ENCODE measurements at regions not wholly inside any gene's neighbourhood (a gene's known extent, or its start where the extent isn't known, plus 50 kb on each side); places are given as distances from the start of the nearest gene placed in this dataset.

DNA sequence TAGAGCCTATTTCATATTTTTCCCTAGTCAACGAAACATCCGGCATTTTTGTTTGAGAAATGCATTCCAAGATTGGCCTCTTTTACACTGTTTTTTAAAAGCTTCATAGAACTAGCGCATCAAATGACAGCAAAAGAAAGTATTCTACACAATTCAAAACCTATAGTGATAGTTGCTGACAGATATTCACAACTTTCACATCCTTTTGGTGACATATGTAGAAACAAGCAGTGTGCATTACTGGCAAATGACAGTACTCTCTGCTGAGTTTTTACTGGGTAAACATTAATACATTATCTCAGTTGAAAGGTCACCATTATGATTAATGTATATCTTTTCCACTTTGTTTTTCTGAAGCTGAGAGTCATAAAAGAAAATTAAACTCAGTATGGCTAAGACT, 135.4 kb upstream of the RGS18 start:
- DNase-seq = no peak

DNA sequence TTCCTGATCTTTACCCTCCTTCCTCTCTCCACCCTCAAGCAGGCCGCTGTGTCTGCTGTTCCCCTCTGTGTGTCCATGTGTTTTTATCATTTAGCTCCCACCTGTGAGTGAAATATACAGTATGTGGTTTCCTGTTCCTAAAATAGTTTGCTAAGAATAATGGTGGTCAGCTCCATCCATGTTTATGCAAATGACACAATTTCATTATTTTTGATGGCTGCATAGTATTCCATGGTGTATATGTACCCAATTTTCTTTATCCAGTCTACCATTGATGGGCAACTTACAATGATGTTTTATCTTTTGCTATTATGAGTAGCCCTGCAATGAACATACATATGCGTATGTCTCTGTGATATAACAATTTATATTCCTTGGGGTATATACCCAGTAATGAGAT, 133.4 kb upstream of the RGS18 start:
- no peak for DNase-seq

DNA sequence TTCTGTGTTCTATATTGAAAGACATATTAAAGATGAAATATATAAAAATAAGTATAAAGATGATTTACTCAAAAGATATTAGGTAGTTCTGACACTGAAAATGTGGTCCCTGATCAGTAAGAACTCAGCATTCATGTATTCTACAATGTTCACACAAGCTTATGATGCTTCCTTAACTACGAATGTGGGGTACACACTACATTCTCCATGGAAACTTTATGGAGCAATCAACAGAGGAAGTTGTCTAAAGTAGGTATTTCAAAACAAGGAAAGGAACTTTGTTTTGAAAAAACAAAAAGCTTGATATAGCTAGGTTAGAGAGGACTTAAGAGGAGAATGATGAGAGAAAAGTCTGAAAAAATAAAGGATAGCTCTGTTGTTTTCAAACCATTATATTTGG, 119.7 kb upstream of the RGS18 start:
- DNase-seq = no peak

DNA sequence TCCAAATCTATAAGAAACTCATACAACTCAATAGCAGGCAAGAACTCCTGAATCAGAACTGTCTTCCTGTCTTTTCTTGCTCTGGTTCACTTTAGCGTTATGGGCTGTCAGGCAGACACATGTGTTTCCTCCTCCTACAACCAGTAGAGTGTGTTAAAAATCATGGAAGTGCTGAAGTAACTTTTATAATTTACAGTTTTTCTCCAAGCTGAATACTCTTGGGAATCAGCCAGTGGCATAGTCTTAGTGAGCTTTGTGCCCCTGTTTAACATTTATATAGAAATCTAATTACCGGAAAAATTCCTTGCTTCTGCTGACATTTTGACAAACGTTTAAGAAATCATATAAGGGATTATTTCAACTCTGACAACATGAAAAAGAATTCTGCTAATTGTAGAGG, 113.1 kb upstream of the RGS18 start:
- DNase-seq = peak; percentile 57

DNA sequence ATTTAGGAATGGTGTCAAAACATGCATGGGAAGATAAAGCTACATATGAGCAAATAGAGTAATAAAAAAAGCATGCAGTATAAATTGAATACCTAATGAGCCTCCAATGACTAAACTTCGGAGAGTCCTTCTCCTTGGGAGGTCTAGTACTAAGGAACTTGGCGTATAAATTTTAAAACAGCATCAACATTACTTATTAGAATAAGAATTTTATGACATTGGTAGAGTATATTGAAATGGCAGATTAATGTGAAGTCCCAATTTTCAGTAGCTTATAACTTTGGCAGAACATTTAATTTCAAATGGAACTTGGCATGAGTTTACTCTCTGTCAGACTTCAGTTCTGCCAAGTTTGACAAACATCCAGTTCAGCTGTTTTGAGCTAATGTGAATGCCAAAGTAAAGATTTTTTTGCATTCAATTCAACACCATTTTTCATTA, 104.7 kb upstream of the RGS18 start:
- no peak for DNase-seq

DNA sequence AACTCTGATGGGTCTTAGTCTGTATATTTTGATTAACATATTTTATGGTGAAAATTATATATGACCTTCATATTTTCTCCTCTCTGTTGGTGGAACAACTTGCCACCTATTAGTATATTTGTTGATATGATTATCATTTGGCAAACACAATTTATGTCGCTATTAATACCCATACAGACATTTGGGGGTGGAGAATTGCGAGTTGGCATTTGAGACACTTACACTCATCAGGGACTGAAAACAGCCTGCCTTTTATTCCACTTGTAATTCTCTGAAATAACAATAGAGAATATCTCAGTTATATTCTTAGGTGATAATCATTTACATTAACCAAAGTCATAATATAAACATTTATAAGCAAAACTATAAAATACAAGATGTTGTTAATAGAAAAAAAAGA, 100.5 kb upstream of the RGS18 start:
- no peak for DNase-seq

DNA sequence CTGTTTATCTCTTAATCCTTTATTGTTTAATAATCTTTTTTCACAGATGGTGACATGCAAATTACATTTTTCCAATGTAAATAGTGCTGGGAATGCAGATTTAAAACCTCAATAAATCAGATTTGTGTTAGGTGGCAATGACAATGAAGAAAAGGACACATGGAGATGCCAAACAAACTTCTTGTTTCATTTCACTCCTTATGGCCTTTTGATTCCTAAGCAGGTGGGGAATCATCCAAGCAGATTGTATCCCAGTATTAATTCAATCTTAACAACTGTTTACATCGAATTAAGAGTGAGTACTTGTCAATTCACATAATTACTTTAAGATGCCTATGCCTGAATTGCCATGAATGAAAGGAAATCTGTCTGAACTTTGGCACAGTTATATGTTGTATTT, 98.9 kb upstream of the RGS18 start:
- no peak for DNase-seq

DNA sequence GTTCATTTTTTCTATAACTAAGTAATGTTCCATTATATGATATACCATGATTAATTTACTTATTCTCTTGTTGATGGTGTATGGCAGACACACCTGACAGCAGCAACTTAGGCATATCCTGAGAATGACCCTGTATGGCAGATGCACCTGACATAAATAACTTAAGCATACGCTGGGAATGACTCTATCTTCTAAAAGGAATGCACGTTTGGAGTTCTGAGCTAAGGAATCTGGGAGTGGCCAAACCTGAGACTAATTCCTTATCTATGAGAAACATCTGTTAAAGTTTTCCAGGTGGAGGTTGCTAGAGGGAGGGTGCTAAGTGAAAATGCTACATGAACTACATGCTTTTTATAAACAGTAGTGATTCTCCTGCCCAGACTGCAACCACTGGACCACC, 96.7 kb upstream of the RGS18 start:
- DNase-seq = no peak

DNA sequence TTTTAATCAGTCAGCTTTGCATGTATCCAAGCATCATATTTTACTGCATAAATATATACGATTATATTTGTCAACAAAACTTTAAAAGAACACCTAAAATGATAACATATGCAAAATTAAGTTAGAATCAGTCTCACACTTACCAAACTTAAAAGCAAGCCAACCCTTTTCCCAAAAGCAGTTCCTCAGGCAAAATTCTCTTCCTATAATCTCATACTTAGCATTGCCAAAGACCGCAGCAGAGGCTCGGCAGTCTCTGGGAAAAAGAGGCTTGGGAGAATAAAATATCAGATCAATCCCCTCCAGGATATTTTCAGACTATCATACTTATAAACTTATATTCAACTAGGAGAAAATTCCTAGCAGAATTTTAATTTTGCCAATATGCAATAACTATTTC, 93.2 kb upstream of the RGS18 start:
- no peak for DNase-seq

DNA sequence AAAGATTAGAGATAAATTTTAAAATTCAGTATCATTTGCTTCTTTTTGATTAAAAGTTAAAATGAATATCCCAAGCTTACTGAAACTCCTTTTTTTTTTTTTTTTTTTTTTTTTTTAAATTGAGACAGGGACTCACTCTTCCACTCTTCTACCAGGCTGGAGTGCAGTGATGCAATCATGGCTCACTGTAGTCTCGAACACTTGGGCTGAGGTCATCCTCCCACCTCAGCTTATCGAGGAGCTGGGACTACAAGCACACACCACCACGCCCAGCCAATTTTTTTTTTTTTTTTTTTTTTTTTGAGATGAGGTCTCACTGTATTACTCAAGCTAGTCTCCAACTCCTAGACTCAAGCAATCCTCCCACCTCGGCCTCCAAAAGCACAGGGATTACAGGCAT, 92.1 kb upstream of the RGS18 start:
- DNase-seq = peak; percentile 92

DNA sequence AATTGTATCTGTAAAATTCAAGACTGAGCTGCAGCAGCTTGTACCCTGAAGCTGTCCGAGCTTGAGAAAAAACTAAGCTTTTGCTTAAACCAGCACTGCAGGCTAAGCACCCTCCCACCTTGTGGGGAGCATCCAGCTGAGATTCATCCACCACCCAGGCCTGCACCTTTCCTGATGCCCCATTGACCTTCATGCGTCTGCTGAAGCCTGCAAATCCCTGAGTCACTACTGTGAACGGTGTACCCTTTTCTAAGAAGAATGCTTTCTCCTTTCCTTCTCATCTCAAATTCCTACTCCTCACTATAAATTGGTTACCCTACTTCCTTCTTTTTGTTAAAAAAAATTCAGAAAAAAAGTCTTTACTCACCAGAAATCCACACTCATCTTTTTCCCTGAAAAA, 90.9 kb upstream of the RGS18 start:
- DNase-seq = peak; percentile 57

DNA sequence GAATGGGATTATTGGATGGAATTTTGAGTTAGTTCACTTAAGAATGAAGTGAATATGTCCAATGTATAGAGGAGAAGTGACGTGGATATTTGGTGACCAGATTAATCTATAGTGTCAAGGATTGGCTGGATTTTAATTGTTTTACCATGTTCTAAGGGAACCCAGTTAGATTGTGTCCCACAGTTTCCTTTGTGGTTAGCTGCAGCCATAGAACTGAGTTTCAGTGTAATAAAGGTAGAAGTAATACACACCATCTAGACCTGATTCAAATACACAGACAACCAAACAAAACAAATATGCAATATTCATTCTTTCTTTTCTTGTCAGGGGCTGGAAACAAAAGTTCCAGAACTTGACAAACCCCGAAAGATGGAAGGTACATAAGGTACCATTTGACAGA, 88.0 kb upstream of the RGS18 start:
- DNase-seq = no peak

DNA sequence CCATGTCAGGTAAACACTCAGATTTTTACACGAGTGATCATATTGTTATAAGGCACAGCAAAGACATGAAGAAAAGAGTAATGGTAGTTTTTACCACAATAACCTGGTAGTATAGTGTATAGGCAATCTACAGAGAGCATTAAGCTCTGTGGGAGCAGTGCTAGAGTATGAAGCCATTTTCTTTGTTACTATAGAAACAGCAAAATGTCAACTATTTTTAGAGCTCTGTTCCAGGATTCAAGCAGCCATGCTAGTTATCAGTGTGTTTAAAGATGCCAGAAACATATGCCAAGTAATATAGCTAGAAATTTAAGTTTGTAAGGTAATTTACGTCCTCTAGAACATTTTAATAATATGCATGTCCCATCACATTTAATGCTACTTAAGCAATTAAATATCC, 77.6 kb upstream of the RGS18 start:
- DNase-seq = no peak

DNA sequence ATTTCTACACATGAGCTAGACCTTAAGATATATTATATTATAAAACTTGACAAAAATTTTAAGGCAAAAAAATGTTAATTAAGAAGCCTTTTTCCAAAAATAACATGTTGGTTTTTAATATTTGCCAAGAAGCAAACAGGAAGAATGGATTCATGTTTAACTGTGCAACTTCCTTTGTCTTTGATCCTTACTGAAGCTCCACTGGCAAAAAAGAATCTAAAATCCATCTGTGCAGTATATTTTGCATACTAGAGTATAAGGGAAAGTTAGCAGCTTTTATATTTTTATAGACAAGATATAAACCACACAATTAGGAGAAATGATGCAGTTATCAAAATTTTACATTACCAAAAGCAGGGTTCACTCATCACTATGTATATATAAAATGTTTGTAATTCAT, 76.9 kb upstream of the RGS18 start:
- DNase-seq = no peak

DNA sequence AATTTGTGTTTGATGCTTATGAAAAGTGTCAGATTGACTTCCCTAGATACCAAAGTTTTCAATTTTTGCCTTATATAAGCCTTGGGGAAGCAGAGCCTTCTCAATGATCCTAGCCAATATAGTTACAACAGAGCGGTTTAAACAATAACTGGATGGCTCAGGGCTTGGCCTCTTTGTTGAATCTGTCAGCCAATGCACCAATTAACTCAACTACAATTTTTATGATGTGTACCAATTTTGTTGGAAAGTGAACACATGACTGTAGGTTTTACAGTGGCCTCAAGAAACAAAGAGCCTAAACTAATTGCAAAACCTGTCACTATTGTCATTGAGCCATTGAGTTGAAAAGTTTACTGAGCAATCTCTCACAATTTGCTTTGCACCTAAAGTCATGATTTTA, 71.6 kb upstream of the RGS18 start:
- no peak for DNase-seq

DNA sequence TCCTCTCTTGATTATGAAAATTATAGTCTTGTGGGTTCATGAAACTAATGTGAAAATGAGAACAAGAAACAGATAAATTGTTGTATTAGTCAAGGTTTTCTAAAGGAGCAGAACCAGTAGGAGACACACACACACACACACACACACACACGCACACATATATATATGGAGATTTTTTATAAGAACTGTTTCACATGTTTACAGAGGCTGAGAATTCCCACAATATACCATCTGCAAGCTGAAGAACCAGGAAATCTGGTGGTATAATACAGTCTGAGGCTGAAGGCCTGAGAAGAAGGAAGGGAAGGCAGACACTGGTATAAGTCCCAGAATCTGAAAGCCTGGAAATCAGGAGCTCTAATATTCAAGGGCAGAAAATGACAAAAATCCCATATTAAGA, 70.9 kb upstream of the RGS18 start:
- no peak for DNase-seq

DNA sequence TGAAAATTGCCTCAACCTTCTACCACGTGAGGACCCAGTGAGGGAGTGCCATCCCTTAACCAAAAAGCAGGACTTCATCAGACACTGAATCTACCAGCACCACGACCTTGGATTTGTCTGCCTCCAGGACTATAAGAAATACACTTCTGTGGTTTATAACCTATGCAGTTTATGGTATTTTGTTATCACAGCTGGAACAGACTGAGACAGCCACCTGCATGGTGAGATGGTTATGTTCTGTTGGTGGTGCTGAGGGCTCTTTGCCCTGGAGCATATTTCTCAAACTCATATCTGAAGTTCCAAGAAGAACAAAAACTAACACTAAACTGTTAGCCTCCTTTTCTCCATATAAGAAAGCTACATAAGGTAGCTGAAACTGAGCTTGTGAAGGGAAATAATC, 69.8 kb upstream of the RGS18 start:
- peak; percentile 51 for DNase-seq

DNA sequence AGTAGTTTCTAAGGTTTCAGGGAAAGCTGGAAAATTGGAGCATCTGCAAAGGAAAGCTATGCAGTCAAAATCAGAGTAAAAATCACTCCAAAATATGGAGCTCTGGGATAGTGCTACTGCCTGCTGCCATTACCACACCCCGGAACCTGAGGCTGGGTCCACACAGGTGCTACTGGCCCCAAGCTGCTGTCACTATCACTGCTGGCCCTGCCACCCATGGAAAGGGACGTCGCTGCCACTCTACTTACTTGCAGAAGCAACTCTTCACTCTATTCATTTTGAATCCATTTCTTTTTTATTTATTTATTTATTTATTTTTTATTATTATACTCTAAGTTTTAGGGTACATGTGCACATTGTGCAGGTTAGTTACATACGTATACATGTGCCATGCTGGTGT, 60.3 kb upstream of the RGS18 start:
- DNase-seq = no peak

DNA sequence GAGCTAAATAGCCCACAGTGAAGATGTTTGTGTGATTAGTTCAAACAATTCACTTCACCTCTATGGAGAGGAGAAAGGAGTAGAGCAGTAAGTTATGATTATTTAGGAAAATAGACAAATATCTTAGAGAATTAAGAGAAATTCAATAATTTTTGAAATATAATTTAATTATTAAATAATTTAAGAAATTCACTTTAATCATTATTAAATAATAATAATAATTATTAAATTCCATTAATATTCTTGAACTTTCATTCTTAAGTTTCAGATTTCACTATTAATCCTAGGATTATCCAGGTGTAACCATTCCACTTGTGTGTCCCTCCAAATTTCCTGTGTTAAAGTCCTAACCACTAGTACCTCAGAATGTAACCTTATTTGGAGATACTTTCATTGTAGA, 58.9 kb upstream of the RGS18 start:
- no peak for DNase-seq

DNA sequence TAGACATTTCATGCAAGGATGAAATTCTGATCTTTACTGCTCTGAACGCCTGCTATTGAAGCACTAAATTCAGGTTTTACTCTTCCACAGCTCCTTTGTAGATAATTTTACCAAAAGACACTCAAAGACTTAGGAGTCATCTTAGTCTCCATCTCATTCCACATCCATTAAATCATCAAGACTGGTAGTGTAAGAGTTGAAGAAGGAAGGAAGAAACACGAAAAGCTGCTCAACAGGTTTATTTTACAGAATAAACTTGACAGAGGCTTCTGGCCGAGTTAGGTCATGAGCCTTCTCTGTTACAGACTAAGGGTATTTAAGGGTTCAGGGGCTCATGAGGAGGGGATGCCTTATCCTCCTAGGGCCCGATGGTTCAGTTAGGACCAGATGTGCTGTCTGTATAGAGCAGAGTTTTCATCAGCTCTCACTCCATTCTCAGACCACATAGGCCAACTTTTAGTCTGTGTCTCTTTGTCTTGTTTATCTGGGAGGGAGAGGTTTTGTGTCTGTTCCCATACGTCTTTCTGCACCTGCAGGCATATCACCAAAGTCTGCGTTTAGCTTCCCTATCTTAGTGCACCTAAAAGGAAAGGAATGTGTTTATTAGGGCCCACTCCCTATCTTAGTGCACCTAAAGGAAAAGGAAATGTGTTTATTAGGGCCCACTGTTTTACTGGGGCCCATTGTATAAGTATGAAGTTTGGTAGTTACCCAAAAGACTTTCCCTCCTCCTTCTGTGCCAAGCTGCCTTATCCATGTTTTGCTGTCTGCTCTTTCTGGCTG, 57.4 kb upstream of the RGS18 start:
- no peak for DNase-seq

DNA sequence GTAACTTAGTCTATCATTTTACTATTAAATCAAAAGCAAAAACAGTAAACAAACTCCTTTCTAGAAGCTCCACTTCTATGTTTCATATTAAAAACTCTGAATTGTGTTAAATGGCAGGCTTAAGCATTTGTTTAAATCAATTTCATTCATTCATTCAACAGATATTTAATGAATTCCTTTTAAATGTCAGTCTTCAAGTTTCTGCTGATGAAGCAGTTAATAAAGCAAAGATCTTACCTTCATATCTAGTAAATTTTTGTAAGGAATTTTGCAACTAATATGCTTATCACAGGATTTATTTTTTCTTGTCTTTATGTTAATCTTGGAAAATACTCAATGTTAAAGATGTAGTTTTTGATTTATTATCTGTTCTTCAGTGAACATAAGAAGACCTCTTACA, 54.1 kb upstream of the RGS18 start:
- DNase-seq = no peak

DNA sequence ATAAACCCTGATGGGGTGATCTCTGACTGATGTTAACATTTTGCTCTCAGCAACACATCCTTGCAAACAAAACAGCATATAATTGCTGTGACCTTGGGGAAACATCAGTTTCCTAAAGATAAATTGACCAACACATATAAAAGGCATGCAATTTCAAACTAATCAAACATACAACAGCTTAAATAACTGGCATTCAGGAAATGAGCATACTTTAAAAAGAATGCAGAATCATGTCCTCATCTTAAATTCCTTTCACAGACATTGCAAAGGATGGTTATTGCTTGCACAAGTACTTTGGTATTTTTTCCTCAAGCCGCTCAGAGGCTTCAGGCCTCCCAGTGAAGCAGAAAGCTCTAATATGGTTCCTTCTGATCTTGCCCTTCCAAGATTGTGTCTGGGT, 53.4 kb upstream of the RGS18 start:
- no peak for DNase-seq

DNA sequence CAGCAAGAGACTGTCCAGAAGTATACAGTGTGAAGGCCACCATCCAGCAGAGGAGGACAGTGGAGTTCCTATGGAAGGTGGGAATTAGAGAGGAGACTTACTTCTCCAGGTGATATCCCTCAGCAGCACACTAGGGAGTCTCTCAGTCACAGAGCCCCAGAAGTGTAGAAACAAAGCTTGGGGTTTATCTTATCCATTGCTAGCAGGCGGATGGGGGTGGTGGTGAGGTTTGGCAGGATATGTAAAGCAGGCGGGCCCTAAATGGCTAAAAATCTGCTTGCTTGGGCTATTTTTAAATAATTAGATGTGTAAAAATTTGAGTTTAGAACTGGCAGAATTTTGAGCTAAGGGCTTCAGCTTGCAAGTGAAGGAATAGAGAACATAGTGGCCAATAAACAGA, 50.1 kb upstream of the RGS18 start:
- peak; percentile 89 for DNase-seq

Measured in OCI-M1 (cell line).